GM12878 (cell line): ENCODE measurements at regions not wholly inside any gene's neighbourhood (a gene's known extent, or its start where the extent isn't known, plus 50 kb on each side); places are given as distances from the start of the nearest gene placed in this dataset.

ENCODE experiments used
- ATAC-seq: fragments of 200-7000 bp; cut with Tn5 transposase; 3 replicates; pipeline ENCODE4 v1.9.1; 2020; ENCODE audit warnings: mild to moderate bottlenecking, moderate library complexity
- BruUV-seq: library from RNA; stranded (reverse); fragments of 400-500 nt; replicated peaks from 2 replicates; lab custom pipeline; 2021; lab: Mats Ljungman, UMichigan
- CTCF ChIA-PET: fragments of 300-600 bp; sonication (Branson Sonifier 250); formaldehyde crosslinking; extraction: SDS; loops from one replicate; lab custom pipeline; 2021; ENCODE audit warnings: inconsistent platforms; lab: Yijun Ruan, JAX
- POLR2A ChIA-PET: fragments of 350-600 bp; formaldehyde crosslinking; extraction: SDS; loops from one replicate; lab custom pipeline; 2021; ENCODE audit warnings: inconsistent platforms; lab: Charles Lee
- RAD21 ChIA-PET: fragments of 300-600 bp; sonication (Branson Sonifier 250); formaldehyde crosslinking; loops from one replicate; lab custom pipeline; 2023; ENCODE audit warnings: antibody characterized with exemption; ENCODE audit not compliant: unreplicated experiment; lab: Charles Lee
- SMC1A ChIA-PET: fragments of 300-600 bp; sonication (Branson Sonifier 250); formaldehyde crosslinking; loops from one replicate; lab custom pipeline; 2023; ENCODE audit not compliant: unreplicated experiment, uncharacterized antibody; lab: Charles Lee
- DNase-seq: peaks from one replicate; pipeline ENCODE4 v3.0.0-alpha.2; 2011; ENCODE audit warnings: low read depth, low spot score
- FAIRE-seq: peaks from 3 replicates; lab custom pipeline; 2011; peaks lifted over from hg19 to GRCh38; lab: Jason Lieb, UNC
- H2AFZ ChIP-seq: 2 replicates; pipeline ENCODE4 v1.6.0; 2011; ENCODE audit warnings: low read depth, low read length, control low read depth; ENCODE audit not compliant: control insufficient read depth
- H3K27ac ChIP-seq: 2 replicates; pipeline ENCODE4 v1.5.1; 2011; ENCODE audit warnings: control low read depth; ENCODE audit not compliant: control insufficient read depth, insufficient read depth
- H3K27me3 ChIP-seq, 2 experiments: replicated peaks in 1 of 2; 2 replicates each; pipeline versions ENCODE4 v1.6.0 to v1.6.1; 2011; ENCODE audit warnings: low read length in 1 of 2; ENCODE audit not compliant: control insufficient read depth in 2 of 2, insufficient read depth in 2 of 2
- H3K36me3 ChIP-seq, 2 experiments: 2 replicates each; pipeline ENCODE4 v1.5.1; 2011; ENCODE audit warnings: low read length in 1 of 2; ENCODE audit not compliant: control insufficient read depth in 2 of 2, insufficient read depth in 2 of 2
- H3K4me1 ChIP-seq: 2 replicates; pipeline ENCODE4 v1.6.1; 2011; ENCODE audit warnings: mild to moderate bottlenecking, low read length, moderate library complexity, mixed read lengths; ENCODE audit not compliant: control insufficient read depth, insufficient read depth
- H3K4me2 ChIP-seq: 2 replicates; pipeline ENCODE4 v1.6.0; 2011; ENCODE audit warnings: control low read depth; ENCODE audit not compliant: control insufficient read depth, insufficient read depth
- H3K4me3 ChIP-seq: fragments of 200-600 bp; sonication (generic); 2 replicates; pipeline ENCODE4 v1.5.1; 2016
- H3K79me2 ChIP-seq: 2 replicates; pipeline ENCODE4 v1.6.0; 2011; ENCODE audit warnings: low read length; ENCODE audit not compliant: control insufficient read depth, insufficient read depth
- H3K9ac ChIP-seq: 2 replicates; pipeline ENCODE4 v1.8.0; 2011; ENCODE audit warnings: low read length, control low read depth, mixed read lengths; ENCODE audit not compliant: control insufficient read depth, insufficient read depth
- H3K9me3 ChIP-seq: replicated peaks from 3 replicates; pipeline ENCODE4 v1.5.1; 2011; ENCODE audit warnings: mild to moderate bottlenecking, low read length; ENCODE audit not compliant: control insufficient read depth, insufficient read depth
- H4K20me1 ChIP-seq: 2 replicates; pipeline ENCODE4 v1.6.0; 2011; ENCODE audit not compliant: control insufficient read depth, insufficient read depth
- CEBPB ChIP-seq, 2 experiments: fragments of 150-350 bp in 1 of 2; IDR thresholded peaks; 2 replicates each; pipeline ENCODE4 v1.6.1; 2012 to 2014; ENCODE audit warnings: low read depth in 2 of 2, low read length in 2 of 2, borderline replicate concordance in 1 of 2, inconsistent platforms in 1 of 2
- ESRRA ChIP-seq: IDR thresholded peaks from 2 replicates; pipeline ENCODE4 v1.6.1; 2012; ENCODE audit warnings: mild to moderate bottlenecking, low read length, improper control_type of control experiment
- NFXL1 ChIP-seq: fragments of 450-650 bp; IDR thresholded peaks from 2 replicates; pipeline ENCODE4 v1.6.1; 2017; ENCODE audit warnings: antibody characterized with exemption, mild to moderate bottlenecking, borderline replicate concordance
- RAD21 ChIP-seq: IDR thresholded peaks from 2 replicates; pipeline ENCODE4 v1.6.1; 2011; ENCODE audit warnings: mild to moderate bottlenecking, low read depth, low read length, moderate library complexity; ENCODE audit not compliant: insufficient read depth
- RUNX3 ChIP-seq: IDR thresholded peaks from 2 replicates; pipeline ENCODE4 v1.6.1; 2012; ENCODE audit warnings: low read length, inconsistent platforms
- SMARCA5 ChIP-seq: fragments of 450-650 bp; IDR thresholded peaks from 2 replicates; pipeline ENCODE4 v1.6.1; 2017; ENCODE audit warnings: mild to moderate bottlenecking
- STAT3 ChIP-seq: IDR thresholded peaks from 2 replicates; pipeline ENCODE4 v1.6.1; 2011; ENCODE audit warnings: low read depth, low read length, improper control_type of control experiment
- TCF3 ChIP-seq: IDR thresholded peaks from 2 replicates; pipeline ENCODE4 v1.6.1; 2012; ENCODE audit warnings: low read depth, mild to moderate bottlenecking, low read length, borderline replicate concordance; ENCODE audit not compliant: insufficient read depth
- WRNIP1 ChIP-seq: IDR thresholded peaks from 2 replicates; pipeline ENCODE4 v1.6.1; 2011; ENCODE audit warnings: low read depth, low read length, improper control_type of control experiment, borderline replicate concordance
- ZSCAN29 ChIP-seq: fragments of 450-650 bp; IDR thresholded peaks from 2 replicates; pipeline ENCODE4 v1.6.1; 2017; ENCODE audit warnings: mild to moderate bottlenecking, moderate library complexity
- WGBS: methylation state at CpG from one replicate; pipeline ENCODE4 v1.1.6; 2016; ENCODE audit warnings: low lambda C conversion rate; ENCODE audit not compliant: insufficient replicate concordance, insufficient coverage; ENCODE audit errors: missing lambda C conversion rate; 5-methylcytosine and 5-hydroxymethylcytosine counted together
- in situ Hi-C: fragments of 300-500 bp; cut with MboI; formaldehyde crosslinking; loops from 9 replicates; pipeline ENCODE4 v1.14.3; 2018; ENCODE audit warnings: mixed read lengths
- intact Hi-C: fragments of 100-400 bp; cut with micrococcal nuclease; formaldehyde crosslinking; loops from one replicate; pipeline ENCODE4 v1.14.2; 2022; ENCODE audit not compliant: unreplicated experiment
- TF ChIP-seq, protein P1 (sequence below): IDR thresholded peaks from 2 replicates; pipeline ENCODE4 v1.6.1; 2012; ENCODE audit warnings: mild to moderate bottlenecking, low read depth, low read length
- TF ChIP-seq, protein P2 (sequence below): fragments of 450-650 bp; IDR thresholded peaks from 2 replicates; pipeline ENCODE4 v1.6.1; 2017; ENCODE audit warnings: mild to moderate bottlenecking, moderate library complexity

DNA sequence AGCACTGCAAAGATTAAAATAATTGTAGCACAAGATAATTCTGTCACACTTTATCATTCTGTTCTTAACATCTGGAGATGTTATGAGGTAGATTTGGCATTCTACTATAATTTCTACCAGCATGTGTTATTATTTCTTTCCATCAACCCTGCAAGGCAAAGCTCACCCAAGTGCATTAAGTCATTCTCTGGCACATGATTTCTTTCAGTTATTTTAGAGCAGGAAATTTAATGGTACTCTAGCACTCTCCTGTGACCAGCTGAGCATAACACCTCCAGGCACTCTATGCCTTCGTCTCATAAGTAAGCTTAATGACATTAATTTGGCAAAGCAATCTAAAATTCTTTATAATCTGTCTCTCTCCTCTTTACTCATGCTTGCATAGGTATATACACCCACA lies 300.2 kb upstream of the GPR149 start:
- RAD21 ChIA-PET = no interaction called here
- ATAC-seq (no peak), FAIRE-seq (no peak), DNase-seq (no peak)
- H2AFZ ChIP-seq = no peak overlapping the region
- no peaks in the 10 kb centered on the region for H3K27me3 ChIP-seq
- SMC1A ChIA-PET = no interaction called here
- in situ Hi-C loops = no loop called here
- H3K9me3 ChIP-seq = no peaks in the 10 kb centered on the region
- no peak overlapping the region for H3K4me3 ChIP-seq
- TF ChIP-seq WRNIP1 (no peak), RAD21 (0 out of 2 replicates have a peak, but pooled peaks have one; percentile 1)
- intact Hi-C loops = no loop called here
- H4K20me1 ChIP-seq = no peaks in the 10 kb centered on the region
- 0% methylated on average over 1 of the region's 1 CpG for WGBS
- no peak overlapping the region for H3K4me2 ChIP-seq
- POLR2A ChIA-PET = no interaction called here
- H3K4me1 ChIP-seq = no peaks in the 10 kb centered on the region
- no peaks in the 10 kb centered on the region for H3K79me2 ChIP-seq
- H3K36me3 ChIP-seq = no peaks in the 10 kb centered on the region
- H3K27ac ChIP-seq = no peak overlapping the region
- BruUV-seq = no TSS peak
- CTCF ChIA-PET = no interaction called here
- H3K9ac ChIP-seq = no peak overlapping the region

DNA sequence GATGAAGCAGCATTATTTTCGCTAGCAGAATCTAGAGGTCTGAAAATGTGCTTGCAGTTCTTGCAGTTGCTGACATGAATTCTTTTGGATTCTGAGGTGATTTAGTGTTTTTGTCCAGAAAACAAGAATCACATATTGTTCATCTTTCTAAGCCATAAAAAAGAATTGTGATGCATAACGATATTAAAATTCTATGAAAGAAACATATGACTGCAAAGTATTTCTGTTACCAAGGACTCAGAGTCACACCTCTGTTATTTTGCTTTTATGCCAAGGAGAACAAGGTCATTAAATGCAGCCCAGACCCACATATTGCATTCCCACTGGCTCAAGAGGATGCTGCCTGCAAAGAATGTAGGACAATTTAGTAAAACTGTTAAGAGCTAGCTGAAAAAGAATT lies 299.8 kb upstream of the GPR149 start:
- CTCF ChIA-PET = no interaction called here
- H4K20me1 ChIP-seq = no peaks in the 10 kb centered on the region
- H3K9ac ChIP-seq = no peak overlapping the region
- SMC1A ChIA-PET = no interaction called here
- RAD21 ChIA-PET = no interaction called here
- intact Hi-C loops (no loop called here), in situ Hi-C loops (no loop called here)
- H3K36me3 ChIP-seq = no peaks in the 10 kb centered on the region
- DNase-seq (no peak), FAIRE-seq (no peak), ATAC-seq (no peak)
- H3K27ac ChIP-seq = no peak overlapping the region
- H3K27me3 ChIP-seq = no peaks in the 10 kb centered on the region
- H3K9me3 ChIP-seq = no peaks in the 10 kb centered on the region
- H3K4me3 ChIP-seq = no peak overlapping the region
- no TSS peak for BruUV-seq
- POLR2A ChIA-PET = no interaction called here
- no peak overlapping the region for H2AFZ ChIP-seq
- no peak overlapping the region for H3K4me2 ChIP-seq
- no peaks in the 10 kb centered on the region for H3K79me2 ChIP-seq
- H3K4me1 ChIP-seq = no peaks in the 10 kb centered on the region
- WGBS = 22% methylated on average over 2 of the region's 2 CpGs
- TF ChIP-seq ZSCAN29 = no peak
- no peak for TF ChIP-seq RUNX3
- TF ChIP-seq, protein P1, sequence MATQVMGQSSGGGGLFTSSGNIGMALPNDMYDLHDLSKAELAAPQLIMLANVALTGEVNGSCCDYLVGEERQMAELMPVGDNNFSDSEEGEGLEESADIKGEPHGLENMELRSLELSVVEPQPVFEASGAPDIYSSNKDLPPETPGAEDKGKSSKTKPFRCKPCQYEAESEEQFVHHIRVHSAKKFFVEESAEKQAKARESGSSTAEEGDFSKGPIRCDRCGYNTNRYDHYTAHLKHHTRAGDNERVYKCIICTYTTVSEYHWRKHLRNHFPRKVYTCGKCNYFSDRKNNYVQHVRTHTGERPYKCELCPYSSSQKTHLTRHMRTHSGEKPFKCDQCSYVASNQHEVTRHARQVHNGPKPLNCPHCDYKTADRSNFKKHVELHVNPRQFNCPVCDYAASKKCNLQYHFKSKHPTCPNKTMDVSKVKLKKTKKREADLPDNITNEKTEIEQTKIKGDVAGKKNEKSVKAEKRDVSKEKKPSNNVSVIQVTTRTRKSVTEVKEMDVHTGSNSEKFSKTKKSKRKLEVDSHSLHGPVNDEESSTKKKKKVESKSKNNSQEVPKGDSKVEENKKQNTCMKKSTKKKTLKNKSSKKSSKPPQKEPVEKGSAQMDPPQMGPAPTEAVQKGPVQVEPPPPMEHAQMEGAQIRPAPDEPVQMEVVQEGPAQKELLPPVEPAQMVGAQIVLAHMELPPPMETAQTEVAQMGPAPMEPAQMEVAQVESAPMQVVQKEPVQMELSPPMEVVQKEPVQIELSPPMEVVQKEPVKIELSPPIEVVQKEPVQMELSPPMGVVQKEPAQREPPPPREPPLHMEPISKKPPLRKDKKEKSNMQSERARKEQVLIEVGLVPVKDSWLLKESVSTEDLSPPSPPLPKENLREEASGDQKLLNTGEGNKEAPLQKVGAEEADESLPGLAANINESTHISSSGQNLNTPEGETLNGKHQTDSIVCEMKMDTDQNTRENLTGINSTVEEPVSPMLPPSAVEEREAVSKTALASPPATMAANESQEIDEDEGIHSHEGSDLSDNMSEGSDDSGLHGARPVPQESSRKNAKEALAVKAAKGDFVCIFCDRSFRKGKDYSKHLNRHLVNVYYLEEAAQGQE = no peak
- TF ChIP-seq, protein P2, sequence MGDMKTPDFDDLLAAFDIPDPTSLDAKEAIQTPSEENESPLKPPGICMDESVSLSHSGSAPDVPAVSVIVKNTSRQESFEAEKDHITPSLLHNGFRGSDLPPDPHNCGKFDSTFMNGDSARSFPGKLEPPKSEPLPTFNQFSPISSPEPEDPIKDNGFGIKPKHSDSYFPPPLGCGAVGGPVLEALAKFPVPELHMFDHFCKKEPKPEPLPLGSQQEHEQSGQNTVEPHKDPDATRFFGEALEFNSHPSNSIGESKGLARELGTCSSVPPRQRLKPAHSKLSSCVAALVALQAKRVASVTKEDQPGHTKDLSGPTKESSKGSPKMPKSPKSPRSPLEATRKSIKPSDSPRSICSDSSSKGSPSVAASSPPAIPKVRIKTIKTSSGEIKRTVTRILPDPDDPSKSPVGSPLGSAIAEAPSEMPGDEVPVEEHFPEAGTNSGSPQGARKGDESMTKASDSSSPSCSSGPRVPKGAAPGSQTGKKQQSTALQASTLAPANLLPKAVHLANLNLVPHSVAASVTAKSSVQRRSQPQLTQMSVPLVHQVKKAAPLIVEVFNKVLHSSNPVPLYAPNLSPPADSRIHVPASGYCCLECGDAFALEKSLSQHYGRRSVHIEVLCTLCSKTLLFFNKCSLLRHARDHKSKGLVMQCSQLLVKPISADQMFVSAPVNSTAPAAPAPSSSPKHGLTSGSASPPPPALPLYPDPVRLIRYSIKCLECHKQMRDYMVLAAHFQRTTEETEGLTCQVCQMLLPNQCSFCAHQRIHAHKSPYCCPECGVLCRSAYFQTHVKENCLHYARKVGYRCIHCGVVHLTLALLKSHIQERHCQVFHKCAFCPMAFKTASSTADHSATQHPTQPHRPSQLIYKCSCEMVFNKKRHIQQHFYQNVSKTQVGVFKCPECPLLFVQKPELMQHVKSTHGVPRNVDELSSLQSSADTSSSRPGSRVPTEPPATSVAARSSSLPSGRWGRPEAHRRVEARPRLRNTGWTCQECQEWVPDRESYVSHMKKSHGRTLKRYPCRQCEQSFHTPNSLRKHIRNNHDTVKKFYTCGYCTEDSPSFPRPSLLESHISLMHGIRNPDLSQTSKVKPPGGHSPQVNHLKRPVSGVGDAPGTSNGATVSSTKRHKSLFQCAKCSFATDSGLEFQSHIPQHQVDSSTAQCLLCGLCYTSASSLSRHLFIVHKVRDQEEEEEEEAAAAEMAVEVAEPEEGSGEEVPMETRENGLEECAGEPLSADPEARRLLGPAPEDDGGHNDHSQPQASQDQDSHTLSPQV = no peak
- no peak for TF ChIP-seq SMARCA5
- no peak for TF ChIP-seq STAT3
- no peak for TF ChIP-seq CEBPB (IDR thresholded peaks at IDR 0.05; ENCODE audit: borderline replicate concordance in 1 of 2, low read depth in 2 of 2, low read length in 2 of 2)
- TF ChIP-seq TCF3 = no peak
- no peak for TF ChIP-seq ESRRA
- no peak for TF ChIP-seq NFXL1
